ENCODE measurements at regions not wholly inside any gene's neighbourhood (a gene's known extent, or its start where the extent isn't known, plus 50 kb on each side); places are given as distances from the start of the nearest gene placed in this dataset.
"Not testable (repeated sequence)": the region's sequence is repeated elsewhere in the genome, so short reads cannot be mapped to it uniquely, and the experiment has no call there.

DNA sequence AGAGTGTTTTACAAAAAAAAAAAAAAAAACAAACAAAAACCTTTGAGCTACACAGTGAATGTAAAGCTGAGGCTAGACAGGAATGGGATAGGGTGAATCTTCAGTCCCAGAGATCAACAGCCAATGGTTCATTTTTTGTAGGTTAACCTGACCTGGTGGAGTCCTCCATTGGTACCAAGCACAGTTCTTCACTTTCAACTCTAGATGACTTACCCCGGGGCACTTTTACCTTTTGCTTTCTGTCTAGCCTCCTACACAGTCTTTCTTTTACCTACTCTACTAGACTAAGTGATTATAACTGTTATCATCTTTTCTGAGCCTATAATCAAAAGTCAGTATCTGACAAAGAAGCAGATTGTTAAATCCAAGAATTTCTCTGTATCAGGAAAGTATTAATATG, 50.9 kb downstream of the ANXA2R start:
- no peak for DNase-seq (ENCODE audit: low spot score)

DNA sequence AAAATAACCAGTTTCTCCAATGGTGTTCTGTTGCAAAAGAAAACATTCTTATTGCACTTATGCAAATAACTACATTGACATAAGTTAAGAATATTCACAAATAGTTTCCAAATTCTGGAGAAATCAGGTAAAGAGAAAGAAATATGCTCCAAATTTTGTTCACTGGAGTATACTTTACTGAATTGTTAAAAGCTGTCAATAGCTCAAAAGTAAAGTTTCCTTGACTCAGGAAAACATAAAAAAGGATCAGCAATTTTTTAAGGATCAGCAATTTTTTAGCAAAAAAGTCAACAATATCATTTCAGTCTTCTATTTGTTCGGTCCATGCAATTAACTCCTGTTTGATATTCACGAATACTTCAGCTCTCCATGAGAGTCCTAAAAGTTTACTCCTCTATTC, 51.6 kb downstream of the ANXA2R start:
- DNase-seq (ENCODE audit: low spot score), result no peak

- no peak for DNase-seq (ENCODE audit: low spot score)
Measured at GRCh38 chr5:42985129-42986037, 54.7 kb downstream of the ANXA2R start.

GRCh38 chr5:42984307-42984706, 55.8 kb downstream of the ANXA2R start:
- DNase-seq (ENCODE audit: low spot score), result no peak

- no peak for DNase-seq (ENCODE audit: low spot score)
Measured at GRCh38 chr5:42982107-42982622, 58.0 kb downstream of the ANXA2R start.

DNA sequence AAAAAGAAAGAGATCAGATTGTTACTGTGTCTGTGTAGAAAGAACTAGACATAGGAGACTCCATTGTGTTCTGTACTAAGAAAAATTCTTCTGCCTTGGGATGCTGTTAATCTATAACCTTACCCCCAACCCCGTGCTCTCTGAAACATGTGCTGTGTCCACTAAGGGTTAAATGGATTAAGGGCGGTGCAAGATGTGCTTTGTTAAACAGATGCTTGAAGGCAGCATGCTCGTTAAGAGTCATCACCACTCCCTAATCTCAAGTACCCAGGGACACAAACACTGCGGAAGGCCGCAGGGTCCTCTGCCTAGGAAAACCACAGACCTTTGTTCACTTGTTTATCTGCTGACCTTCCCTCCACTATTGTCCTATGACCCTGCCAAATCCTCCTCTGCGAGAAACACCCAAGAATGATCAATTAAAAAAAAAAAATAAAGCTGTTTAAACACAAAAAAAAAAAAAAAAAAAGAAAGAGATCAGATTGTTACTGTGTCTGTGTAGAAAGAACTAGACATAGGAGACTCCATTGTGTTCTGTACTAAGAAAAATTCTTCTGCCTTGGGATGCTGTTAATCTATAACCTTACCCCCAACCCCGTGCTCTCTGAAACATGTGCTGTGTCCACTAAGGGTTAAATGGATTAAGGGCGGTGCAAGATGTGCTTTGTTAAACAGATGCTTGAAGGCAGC, 58.6 kb downstream of the ANXA2R start:
- DNase-seq (ENCODE audit: low spot score), result not testable (repeated sequence)

DNA sequence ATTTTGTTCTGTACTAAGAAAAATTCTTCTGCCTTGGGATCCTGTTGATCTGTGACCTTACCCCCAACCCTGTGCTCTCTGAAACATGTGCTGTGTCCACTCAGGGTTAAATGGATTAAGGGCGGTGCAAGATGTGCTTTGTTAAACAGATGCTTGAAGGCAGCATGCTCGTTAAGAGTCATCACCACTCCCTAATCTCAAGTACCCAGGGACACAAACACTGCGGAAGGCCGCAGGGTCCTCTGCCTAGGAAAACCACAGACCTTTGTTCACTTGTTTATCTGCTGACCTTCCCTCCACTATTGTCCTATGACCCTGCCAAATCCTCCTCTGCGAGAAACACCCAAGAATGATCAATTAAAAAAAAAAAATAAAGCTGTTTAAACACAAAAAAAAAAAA, 59.1 kb downstream of the ANXA2R start:
- not testable (repeated sequence) for DNase-seq (ENCODE audit: low spot score)

GRCh38 chr5:42980391-42980790, 59.7 kb downstream of the ANXA2R start:
- not testable (repeated sequence) for DNase-seq (ENCODE audit: low spot score)

DNA sequence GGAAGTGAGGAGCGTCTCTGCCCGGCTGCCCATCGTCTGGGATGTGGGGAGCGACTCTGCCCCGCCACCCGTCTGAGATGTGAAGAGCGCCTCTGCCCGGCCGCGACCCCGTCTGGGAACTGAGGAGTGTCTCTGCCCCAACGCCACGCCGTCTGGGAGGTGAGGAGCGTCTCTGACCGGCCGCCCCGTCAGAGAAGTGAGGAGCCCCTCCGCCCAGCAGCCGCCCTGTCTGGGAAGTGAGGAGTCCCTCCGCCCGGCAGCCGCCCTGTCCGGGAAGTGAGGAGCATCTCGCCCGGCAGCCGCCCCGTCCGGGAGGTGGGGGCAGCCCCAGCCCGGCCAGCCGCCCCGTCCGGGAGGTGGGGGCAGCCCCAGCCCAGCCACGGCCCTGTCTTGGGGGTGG, 60.9 kb downstream of the ANXA2R start:
- DNase-seq (ENCODE audit: low spot score), result not testable (repeated sequence)

DNA sequence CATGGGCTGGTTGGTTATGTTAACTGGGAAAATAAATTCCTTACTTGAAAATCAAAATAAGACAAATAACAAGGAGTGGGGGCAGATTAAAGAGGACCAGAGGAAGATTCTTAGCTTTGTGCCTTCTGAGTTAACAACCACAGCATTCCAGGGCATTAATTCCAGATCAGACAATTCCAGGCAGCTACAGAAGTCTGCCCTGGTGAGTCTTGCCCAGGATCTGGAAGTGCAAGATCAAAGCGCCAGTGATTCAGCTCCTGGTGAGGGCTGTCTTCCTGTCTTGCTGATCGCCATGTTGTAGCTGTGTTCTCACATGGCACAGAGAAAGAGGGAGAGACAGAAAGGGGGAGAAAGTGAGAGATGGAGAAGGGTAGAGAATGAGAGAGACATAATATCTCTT, 65.6 kb downstream of the ANXA2R start:
- no peak for DNase-seq (ENCODE audit: low spot score)

- no peak for DNase-seq (ENCODE audit: low spot score)
Measured at GRCh38 chr5:42970636-42971559, 69.2 kb downstream of the ANXA2R start.

- DNase-seq (ENCODE audit: low spot score), result no peak
Measured at GRCh38 chr5:42965934-42966333, 74.2 kb downstream of the ANXA2R start.

DNA sequence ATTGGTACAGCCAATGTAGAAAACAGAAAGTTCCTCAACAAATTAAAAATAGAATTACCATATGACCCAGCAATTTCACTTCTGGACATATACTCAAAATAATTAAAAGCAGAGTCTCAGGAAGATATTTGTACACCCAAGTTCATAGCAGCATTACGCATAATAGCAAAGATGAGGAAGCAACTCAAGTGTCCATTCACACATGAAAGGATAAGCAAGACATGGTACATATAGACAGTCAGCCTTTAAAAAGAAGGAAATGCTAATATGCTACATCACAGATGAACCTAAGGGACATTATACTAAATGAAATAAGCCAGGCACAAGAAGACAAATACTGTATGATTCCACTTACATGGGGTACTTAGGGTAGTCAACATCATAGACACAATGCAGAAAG, 76.7 kb downstream of the ANXA2R start:
- no peak for DNase-seq (ENCODE audit: low spot score)

DNA sequence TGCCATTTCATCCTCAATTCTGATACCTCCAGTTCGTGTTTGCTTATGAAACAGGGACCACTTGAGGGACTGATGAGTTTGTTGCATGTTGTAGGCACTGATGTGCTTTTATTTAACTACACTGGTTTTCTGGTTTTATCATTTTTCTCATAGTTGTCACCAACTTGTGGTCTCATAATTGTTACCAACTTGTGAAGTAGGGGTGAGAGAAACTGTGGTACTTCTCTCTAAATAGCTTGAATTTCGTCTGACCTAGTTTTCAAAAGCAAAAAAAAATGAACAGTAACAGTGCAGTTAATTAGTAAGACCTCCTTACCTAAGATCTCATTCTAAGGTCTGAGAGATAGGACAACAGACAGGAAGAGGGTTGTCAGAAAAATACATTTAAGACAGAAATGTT, 78.0 kb downstream of the ANXA2R start:
- no peak for DNase-seq (ENCODE audit: low spot score)

- no peak for DNase-seq (ENCODE audit: low spot score)
Measured at GRCh38 chr5:42960506-42960905, 79.6 kb downstream of the ANXA2R start.

DNA sequence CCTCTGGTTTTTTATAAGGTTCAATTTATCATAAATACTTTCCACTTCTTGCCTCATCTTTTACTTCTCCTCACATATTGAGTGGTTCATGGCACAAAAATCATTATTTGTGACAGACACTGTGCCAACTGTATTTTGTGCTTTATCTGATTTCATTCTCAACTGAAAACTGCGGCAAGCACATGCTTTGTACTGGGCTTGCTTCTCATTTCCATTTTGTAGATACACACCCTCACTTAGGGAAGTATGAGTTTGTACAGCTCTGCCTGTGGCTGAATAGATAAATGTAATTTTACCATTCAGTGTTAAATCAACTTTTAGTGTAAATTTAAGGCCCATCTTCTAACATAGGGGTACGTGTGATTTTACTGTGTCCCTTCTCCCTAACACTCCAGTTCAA, 83.6 kb downstream of the ANXA2R start:
- no peak for DNase-seq (ENCODE audit: low spot score)

- no peak for DNase-seq (ENCODE audit: low spot score)
Measured at GRCh38 chr5:42953041-42953440, 87.1 kb downstream of the ANXA2R start.

DNA sequence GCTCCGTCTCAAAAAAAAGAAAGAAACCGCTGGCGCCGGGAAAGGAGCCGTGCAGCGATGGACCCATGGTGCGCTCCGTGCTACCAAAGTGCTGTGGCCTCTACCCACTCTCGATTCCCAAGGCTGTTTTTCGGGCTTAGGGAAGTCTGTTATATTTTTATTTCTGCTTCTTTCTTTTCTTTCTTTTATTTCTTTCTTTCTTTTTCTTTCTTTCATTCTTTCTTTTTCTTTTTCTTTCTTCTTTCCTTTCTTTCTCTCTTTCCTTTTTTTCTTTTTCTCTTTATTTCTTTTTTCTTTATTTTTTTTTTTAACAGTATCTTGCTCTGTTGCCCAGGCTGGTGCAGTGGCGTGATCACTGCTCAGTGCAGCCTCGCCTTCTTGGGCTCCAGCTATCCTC, 87.5 kb downstream of the ANXA2R start:
- no peak for DNase-seq (ENCODE audit: low spot score)

GRCh38 chr5:42951293-42951840, 88.8 kb downstream of the ANXA2R start:
- DNase-seq (ENCODE audit: low spot score), result peak; percentile 25

DNA sequence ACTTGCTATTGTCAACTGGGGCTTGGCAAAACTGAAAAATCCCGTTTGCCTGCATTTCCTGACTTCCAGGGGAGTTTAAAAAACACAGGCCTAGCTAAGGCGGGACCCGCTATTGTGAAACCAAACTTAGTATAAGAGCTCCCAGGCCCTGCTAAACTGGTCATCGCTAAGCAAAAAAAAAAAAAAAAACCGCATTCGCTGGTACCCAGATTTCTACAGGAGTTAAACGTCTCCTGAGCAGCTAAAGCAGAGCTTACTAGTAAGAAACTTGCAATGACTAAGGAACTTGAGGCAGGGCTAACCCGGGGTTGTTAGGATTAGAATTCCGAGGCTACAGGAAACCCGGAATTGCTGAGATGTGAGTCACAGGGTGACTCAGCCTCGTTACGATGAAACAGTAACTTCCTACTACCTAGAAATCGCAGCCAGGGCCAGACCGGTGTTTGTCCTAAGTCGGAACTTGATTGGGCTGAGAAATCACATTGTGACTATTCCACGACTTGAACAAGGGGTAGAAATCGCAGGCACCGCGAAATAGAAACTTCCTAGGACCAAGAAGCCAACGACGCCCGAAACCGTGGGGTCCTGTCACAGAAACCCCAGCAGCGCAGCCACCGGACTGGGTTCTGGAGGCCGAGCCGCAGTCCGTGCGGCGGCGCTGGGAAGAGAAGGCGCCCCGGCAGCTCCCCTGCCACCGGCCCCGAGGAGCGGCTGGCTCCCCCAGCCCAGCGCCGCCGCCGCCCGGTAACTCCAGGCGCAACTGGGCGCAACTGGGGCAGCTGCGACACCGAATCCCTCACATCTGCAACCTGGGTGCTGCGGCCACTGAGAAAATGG, 89.4 kb downstream of the ANXA2R start:
- peak; percentile 78 for DNase-seq (ENCODE audit: low spot score)

DNA sequence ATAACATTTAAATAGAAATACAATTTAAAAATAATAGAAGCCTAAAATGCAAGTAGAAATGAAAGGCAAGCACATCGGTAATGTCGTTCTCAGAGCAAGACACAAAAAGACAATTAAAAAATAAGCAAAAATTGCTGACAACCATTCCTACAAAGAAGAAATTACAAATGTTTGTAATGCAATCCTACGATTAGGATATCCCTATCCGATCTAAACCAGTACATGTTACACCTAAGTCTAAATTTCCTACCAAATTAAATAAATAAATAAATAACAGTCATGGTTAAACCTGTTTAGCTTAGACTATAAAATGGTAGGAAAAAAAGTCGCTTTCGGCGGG, 90.0 kb downstream of the ANXA2R start:
- DNase-seq (ENCODE audit: low spot score), result no peak

Data from SW480 (cell line).